Skin of body (tissue), 1 donor: ENCODE measurements at regions not wholly inside any gene's neighbourhood (a gene's known extent, or its start where the extent isn't known, plus 50 kb on each side); places are given as distances from the start of the nearest gene placed in this dataset.

Source experiments
- DNase-seq: peaks from one replicate; lab custom pipeline; 2025; lab: John Stamatoyannopoulos, UW

DNA sequence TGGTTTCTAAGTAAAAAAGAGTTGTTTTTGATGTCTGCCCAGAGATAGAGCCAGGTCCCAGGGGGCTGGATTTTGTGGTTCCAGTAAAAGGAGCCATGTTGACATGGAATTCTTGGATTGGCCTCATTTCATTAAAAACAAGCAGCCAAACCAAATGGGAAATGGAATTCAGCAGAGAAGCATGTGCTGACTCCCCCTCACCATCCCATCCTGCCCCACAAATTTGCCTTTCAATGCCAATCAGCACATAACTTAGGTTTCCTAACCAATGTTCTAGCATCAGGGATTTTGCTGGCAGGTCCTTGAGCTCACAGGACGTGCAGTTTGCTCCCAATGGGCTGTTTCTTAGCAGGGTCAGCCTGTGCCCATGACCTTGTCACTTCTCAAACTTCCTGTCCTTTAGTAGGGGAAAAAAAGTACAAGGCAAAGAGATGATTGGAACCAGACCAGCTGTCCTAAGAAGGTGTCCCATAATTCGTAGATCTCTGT lies 101.5 kb upstream of the GADD45A start:
- no peak for DNase-seq

GRCh38 chr1:67584938-67585337 lies 100.1 kb upstream of the GADD45A start:
- DNase-seq, result no peak

GRCh38 chr1:67586596-67586995 lies 98.4 kb upstream of the GADD45A start:
- DNase-seq, result no peak

DNA sequence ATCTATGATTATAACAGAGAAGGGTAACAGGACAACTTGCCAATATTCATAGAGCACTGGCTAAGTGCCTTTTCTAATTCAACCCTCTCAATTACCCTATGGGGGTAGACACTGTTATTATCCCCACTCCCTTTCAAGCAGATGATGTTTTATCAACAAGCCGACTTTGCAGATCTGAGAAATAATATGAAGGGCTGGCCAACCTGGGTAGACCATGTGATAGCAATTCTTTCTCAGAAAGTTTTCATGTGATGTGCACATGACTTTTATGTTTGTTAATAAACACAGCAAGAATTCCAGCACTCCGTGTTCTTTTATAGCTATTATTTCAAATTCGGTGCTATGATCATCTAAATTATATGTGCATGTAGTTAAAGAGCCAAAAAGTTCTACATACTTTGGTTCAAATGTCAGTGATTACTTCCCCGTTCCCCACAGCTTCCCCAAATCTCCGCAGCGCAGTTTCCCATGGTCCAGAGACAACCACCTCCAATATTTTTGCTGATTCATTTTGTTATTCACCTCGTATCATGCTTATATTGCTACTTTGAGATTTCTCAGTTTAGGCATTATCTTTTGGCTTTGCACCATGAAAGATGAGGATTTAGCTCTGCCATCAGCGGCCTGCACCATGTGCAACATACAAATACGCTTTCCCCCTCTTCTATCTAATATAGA lies 96.7 kb upstream of the GADD45A start:
- no peak for DNase-seq

DNA sequence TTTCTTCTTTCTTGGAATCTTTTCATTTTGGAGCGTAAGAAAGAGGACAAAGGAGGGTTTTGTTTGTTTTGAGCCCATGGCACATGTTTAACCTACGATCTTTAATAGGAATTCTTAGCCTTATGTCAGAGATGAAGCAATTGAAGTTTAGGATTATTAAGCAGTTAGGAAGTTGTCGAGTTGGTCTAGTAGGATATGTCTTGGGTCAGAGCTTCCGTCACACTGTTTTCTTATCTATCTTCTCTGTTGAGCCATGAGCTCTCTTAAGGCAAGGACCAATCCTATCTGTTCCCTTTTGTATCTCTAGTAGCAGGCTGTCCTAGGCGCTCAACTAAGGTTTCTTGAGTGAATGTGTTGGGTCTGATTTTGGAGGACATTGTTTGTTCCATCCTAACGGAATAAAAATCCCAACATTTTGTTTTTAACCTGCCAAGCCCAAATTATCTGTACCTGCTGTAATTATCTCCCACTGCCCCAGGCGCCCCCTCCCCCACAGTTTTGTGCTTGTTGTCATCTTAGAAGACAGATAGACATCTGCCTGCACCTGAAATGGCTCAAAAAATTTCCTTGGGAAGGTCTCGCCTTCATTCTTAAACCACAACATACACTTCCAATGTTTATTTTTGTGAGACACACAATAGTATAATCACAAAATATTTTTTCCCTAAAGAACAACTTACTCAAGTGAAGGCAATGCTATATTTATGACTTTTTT lies 95.3 kb upstream of the GADD45A start:
- DNase-seq, result no peak

DNA sequence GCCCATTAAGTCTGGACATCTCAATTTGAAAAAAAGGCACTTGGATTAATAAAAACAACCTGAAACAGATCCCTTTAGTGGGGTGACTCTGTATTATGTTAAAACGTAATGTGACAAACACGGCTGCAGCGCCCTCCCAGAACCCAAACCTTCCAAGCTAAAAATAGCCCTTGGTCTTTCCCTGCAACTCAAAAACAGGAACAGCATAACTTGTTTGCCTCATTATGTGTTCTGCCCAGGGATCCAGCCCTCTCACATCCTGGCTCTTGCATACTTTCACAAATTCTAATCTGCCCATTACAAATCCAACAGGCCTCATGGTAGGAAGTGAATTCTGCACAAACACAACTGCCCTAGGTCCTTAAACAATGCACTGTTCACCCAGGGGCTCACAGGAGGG lies 94.7 kb upstream of the GADD45A start:
- no peak for DNase-seq

- no peak for DNase-seq
Measured at GRCh38 chr1:67594764-67595163, 90.2 kb upstream of the GADD45A start.

DNA sequence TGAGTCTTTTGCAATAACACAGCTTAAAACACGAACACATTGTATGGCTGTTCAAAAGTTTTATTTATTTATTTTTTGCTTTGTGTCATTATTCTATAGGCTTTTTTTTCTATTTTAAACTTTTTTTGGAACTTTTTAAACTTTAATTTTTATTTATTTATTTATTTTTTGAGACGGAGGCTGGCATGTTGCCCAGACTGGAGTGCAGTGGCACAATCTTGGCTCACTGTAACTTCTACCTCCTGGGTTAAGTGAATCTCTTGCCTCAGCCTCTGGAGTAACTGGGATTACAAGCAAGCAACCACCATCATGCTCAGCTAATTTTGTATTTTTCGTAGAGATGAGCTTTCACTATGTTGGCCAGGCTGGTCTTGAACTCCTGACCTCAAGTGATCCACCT lies 88.3 kb upstream of the GADD45A start:
- DNase-seq, result no peak

- no peak for DNase-seq
Measured at GRCh38 chr1:67597336-67597735, 87.7 kb upstream of the GADD45A start.

DNA sequence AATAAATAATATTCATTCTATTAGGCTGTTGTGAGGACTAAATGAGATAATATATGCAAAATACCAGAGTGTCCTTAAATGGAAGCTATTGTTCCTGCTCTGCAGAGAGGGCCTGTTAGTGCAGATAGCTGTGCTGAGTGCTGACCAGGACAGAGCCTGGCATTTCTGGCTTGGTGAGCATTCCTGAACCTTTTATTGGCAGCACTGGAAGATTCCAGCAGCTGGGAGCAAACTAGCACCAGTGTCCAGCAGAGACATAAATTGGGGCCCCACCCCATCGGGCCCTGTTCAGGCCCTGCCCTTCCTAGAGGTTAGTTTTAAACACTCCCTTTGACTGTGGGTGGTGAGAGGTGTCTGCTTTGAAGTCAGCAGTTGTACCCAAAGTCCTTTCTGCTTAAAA lies 85.9 kb upstream of the GADD45A start:
- no peak for DNase-seq

GRCh38 chr1:67601539-67601938 lies 83.5 kb upstream of the GADD45A start:
- no peak for DNase-seq

DNA sequence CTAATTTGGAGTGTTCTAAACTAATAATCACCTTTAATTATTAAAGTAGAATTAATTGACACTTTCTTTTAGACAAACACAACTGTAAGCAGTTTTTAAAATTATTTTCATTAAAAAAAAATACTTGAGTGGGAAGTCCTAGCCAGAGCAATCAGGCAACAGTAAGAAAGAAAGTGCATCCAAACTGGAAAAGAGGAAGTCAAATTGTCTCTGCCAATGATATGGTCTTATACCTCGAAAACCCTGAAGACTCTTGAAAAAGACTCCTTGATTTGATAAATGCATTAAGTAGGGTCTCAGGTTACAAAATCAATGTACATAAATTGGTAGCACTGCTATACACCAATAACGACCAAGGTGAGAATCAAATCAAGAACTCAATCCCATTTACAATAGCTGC lies 83.0 kb upstream of the GADD45A start:
- no peak for DNase-seq

DNA sequence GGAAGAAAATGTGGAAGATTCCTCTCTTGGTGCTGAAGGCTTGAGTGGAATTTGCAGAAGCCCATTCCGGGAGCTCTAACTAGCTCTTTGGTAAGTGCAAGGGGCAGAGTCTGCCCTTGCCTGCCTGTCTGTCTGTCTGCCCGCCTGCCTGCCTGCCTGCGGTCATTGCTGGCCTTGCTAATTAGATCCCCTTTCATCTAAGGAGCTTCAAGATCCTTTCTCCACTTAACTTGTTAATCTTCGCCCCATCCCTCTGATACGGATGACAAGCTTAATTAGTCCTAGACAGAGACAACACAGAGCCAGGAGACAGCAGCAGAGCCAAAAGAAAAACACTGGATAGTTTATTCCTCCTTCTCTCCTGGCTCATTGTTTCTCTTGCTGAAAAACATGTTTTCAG lies 80.2 kb upstream of the GADD45A start:
- no peak for DNase-seq

DNA sequence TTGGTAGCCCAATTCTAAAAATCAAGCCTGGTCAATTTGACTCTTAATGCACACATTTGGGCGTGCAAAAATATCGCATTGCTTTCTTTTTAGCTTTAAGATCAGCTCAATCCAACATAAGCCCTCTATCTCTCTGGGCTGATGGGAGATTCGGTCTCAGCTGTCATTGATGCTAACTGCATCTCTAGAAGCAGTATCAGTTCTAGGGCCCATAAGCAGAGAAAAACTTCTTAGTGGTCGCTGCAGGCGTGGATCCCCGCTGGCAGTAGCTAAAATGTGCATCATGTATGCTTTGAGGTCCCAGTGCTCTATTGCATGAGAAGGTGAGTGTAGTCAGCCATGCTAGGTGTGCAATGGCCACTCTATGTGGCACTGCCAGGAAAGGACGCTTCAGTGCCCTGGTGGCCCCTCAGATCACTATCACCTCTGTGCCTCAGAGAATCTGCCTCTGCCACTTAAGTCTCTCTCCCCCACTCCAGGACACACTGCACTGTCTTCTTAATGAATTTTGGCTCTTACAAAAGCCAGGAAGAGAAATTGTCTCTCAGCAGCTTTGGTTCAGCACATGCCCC lies 79.7 kb upstream of the GADD45A start:
- DNase-seq, result no peak

- DNase-seq, result no peak
Measured at GRCh38 chr1:67607286-67607685, 77.7 kb upstream of the GADD45A start.

- no peak for DNase-seq
Measured at GRCh38 chr1:67607699-67608098, 77.3 kb upstream of the GADD45A start.

DNA sequence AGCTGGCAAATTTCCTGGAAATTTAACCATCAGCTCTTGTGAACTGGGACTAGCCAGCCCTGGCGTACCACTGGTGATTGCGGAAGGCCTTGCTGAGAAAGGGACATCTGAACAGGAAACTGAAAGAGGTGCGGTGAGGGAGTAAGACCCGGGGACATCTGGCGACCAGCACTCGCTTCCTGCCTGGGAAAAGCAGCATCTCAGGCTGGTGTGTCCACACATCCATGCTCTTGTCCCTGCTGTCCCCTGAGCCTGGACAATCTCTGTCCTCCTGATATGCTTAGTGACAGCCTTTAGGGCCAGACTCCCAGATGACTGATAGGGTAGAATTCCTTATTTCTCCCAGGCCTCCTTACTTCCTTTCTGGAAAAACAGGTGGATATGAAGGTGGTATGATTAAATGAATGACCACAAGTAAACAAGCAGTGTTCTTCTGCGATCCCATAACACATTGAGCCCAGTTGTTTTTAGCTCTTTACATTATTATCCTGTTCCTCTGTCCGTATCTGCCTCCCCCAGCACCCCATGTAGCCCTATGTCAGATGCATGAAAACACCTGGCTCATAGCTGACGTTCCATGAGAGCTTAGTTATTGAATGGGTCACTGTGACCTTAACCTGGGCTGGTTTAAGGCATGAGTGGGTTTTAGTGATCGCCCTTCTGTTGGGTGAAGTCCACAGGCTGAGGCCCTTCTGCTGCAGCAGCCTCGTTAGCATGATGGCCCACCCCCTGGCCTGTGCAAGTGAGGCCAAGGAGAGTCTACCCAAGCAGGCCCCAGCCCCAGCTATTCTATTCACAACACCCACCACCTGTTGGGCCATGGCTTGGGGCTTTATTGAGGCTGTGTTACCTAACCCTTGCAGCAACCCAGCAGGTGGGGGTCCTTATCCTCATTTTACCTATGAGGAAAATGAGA lies 76.1 kb upstream of the GADD45A start:
- DNase-seq, result no peak

- DNase-seq, result no peak
Measured at GRCh38 chr1:67609577-67610341, 75.2 kb upstream of the GADD45A start.

GRCh38 chr1:67610450-67610849 lies 74.6 kb upstream of the GADD45A start:
- DNase-seq, result no peak

- no peak for DNase-seq
Measured at GRCh38 chr1:67611846-67612245, 73.2 kb upstream of the GADD45A start.

DNA sequence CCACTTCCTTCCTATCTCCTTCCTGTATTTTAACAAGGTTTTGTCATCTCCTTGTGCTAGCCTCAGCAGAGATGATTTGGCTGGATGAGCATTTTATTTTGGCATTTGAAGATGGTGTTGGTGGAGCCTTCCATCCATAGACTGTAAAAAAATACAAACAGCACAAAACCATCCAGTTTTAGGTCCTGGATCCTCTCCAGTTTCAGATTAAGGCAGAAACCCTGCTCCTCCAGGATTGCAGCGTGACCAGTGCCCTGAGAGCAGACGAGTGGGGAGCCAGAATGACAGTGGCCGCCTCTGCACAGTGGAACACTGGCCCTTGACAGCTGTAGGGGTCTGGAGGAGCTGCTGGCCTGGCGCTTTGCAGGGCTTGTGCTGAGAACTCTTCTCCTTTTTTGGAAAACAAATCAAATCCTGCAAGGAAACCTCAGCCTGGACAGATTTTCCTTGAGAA lies 72.2 kb upstream of the GADD45A start:
- no peak for DNase-seq
